DND-41 (cell line): ENCODE measurements at regions not wholly inside any gene's neighbourhood (a gene's known extent, or its start where the extent isn't known, plus 50 kb on each side); places are given as distances from the start of the nearest gene placed in this dataset.

ENCODE experiments used
- ATAC-seq: fragments of 200-7000 bp; cut with Tn5 transposase; 3 replicates; pipeline ENCODE4 v1.9.1; 2021; ENCODE audit warnings: low read depth; ENCODE audit not compliant: insufficient read depth
- DNase-seq: peaks from one replicate; pipeline ENCODE4 v3.0.0-alpha.2; 2020
- H2AFZ ChIP-seq: 2 replicates; pipeline ENCODE4 v1.6.0; 2012; ENCODE audit warnings: low read depth, low read length
- H3K27ac ChIP-seq: 2 replicates; pipeline ENCODE4 v1.5.1; 2012; ENCODE audit warnings: low read length, inconsistent platforms
- H3K27me3 ChIP-seq: fragments of 200-600 bp; sonication (generic); 2 replicates; pipeline ENCODE4 v1.6.0; 2012; ENCODE audit warnings: low read length, mild to moderate bottlenecking, inconsistent platforms; ENCODE audit not compliant: insufficient read depth, poor library complexity
- H3K36me3 ChIP-seq: 2 replicates; pipeline ENCODE4 v1.5.1; 2012; ENCODE audit warnings: low read length, inconsistent platforms; ENCODE audit not compliant: insufficient read depth
- H3K4me1 ChIP-seq: 2 replicates; pipeline ENCODE4 v1.5.1; 2012; ENCODE audit warnings: mild to moderate bottlenecking, low read length; ENCODE audit not compliant: insufficient read depth
- H3K4me2 ChIP-seq: 2 replicates; pipeline ENCODE4 v1.6.0; 2012; ENCODE audit warnings: mild to moderate bottlenecking, moderate library complexity, low read length, inconsistent platforms; ENCODE audit not compliant: insufficient read depth
- H3K4me3 ChIP-seq, 2 experiments: fragments of 200-600 bp in 1 of 2; shearing (Covaris generic) in 1 of 2; 2 replicates each; pipeline ENCODE4 v1.5.1; 2012 to 2016; ENCODE audit warnings: inconsistent platforms in 2 of 2, low read length in 2 of 2, mild to moderate bottlenecking in 2 of 2, low read depth in 1 of 2, moderate library complexity in 1 of 2
- H3K79me2 ChIP-seq: 2 replicates; pipeline ENCODE4 v1.6.0; 2012; ENCODE audit warnings: low read length, inconsistent platforms; ENCODE audit not compliant: insufficient read depth
- H3K9ac ChIP-seq: 2 replicates; pipeline ENCODE4 v1.6.0; 2012; ENCODE audit warnings: low read depth, mild to moderate bottlenecking, inconsistent platforms, low read length, moderate library complexity
- H3K9me3 ChIP-seq: 2 replicates; pipeline ENCODE4 v1.5.1; 2012; ENCODE audit warnings: low read length, moderate library complexity, mild to moderate bottlenecking, inconsistent platforms; ENCODE audit not compliant: insufficient read depth, severe bottlenecking
- H4K20me1 ChIP-seq: 2 replicates; pipeline ENCODE4 v1.6.0; 2012; ENCODE audit warnings: low read length; ENCODE audit not compliant: insufficient read depth
- EZH2 ChIP-seq: IDR thresholded peaks from 3 replicates; pipeline ENCODE4 v1.6.1; 2012; ENCODE audit warnings: borderline replicate concordance, low read depth, mild to moderate bottlenecking, moderate library complexity, low read length, inconsistent platforms; ENCODE audit not compliant: severe bottlenecking
- TF ChIP-seq, protein P1 (sequence below): IDR thresholded peaks from 2 replicates; pipeline ENCODE4 v1.5.1; 2012; ENCODE audit warnings: borderline replicate concordance, low read length, moderate library complexity, mild to moderate bottlenecking; ENCODE audit not compliant: poor library complexity, severe bottlenecking; ENCODE audit errors: extremely low read depth

DNA sequence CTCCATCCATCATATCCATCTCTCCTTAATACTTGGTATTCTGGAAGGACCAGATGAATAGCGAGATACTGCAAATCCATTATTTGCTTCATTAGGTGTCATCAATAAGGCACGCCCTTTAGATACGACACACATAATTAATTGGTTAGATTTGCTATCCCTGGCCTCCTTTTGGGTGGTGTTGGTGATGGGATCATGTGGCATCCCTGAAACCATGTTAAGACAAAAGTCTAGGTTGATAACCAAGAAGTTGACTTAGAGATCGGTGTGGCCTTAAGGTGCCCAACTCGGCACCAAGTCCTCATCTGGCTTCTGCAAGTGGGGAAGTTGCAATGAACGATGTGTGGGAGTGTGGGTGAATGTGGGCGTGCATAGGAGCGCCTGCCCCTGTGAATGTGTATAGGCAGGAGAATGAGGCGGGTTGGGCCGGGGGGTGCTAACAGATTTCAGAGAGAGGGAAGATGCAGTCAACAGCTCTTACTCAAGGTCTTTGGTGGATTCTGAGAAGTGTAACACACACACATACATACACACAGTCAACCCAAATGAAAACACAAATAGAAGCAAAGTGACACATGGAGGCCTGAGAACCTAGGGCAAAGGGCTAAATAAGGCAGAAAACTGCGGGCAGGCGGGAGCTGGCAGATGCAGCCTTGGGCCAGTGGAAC is 415.7 kb upstream of the ESRRG start:
- peaks cover 11% of the 10 kb centered on the region for H3K9me3 ChIP-seq
- ATAC-seq, result no peak
- no peaks in the 10 kb centered on the region for H3K27me3 ChIP-seq
- no peak for TF ChIP-seq EZH2
- TF ChIP-seq, protein P1, sequence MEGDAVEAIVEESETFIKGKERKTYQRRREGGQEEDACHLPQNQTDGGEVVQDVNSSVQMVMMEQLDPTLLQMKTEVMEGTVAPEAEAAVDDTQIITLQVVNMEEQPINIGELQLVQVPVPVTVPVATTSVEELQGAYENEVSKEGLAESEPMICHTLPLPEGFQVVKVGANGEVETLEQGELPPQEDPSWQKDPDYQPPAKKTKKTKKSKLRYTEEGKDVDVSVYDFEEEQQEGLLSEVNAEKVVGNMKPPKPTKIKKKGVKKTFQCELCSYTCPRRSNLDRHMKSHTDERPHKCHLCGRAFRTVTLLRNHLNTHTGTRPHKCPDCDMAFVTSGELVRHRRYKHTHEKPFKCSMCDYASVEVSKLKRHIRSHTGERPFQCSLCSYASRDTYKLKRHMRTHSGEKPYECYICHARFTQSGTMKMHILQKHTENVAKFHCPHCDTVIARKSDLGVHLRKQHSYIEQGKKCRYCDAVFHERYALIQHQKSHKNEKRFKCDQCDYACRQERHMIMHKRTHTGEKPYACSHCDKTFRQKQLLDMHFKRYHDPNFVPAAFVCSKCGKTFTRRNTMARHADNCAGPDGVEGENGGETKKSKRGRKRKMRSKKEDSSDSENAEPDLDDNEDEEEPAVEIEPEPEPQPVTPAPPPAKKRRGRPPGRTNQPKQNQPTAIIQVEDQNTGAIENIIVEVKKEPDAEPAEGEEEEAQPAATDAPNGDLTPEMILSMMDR, result no peak
- no peaks in the 10 kb centered on the region for H3K4me1 ChIP-seq
- no peaks in the 10 kb centered on the region for H3K36me3 ChIP-seq
- DNase-seq, result no peak
- no peaks in the 10 kb centered on the region for H3K79me2 ChIP-seq
- no peak overlapping the region for H3K9ac ChIP-seq
- H3K27ac ChIP-seq, result no peak overlapping the region
- no peaks in the 10 kb centered on the region for H4K20me1 ChIP-seq
- H3K4me3 ChIP-seq, result no peak overlapping the region
- H3K4me2 ChIP-seq, result no peak overlapping the region
- H2AFZ ChIP-seq, result no peak overlapping the region

DNA sequence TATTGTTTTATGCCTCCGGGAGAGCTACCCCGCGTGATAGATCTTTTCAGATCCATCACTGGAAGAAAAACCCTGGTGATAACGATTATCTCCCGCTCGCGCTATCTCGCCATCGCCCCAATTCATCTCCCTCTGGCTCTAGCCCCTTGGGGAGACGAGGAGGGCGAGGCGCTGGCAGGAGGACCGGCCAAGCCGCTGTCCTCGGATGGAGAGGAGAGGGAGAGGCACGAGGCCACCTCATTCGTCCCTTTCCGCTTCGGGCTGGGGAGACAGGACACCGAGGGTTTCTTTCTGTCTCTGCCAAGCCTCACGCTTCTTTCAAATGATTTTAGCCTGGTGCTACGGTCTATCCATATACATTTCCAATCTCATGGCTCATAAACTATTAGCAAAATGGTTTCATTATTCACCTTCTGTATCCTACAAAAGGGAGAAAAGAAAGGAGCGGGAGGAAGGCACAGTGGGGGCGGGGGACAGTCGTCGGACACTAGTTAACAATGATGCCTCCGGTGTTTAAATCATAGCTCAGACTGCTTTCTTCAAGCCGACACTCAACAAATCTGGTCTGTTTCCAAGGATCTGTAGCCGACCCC is 415.0 kb upstream of the ESRRG start:
- H3K4me2 ChIP-seq, result no peak overlapping the region
- H3K9me3 ChIP-seq, result peaks cover 11% of the 10 kb centered on the region
- no peak for ATAC-seq
- no peaks in the 10 kb centered on the region for H3K79me2 ChIP-seq
- no peak for DNase-seq
- TF ChIP-seq, protein P1, result no peak
- TF ChIP-seq EZH2, result no peak
- H2AFZ ChIP-seq, result no peak overlapping the region
- no peak overlapping the region for H3K27ac ChIP-seq
- no peaks in the 10 kb centered on the region for H3K27me3 ChIP-seq
- no peak overlapping the region for H3K9ac ChIP-seq
- no peak overlapping the region for H3K4me3 ChIP-seq
- no peaks in the 10 kb centered on the region for H4K20me1 ChIP-seq
- H3K4me1 ChIP-seq, result no peaks in the 10 kb centered on the region
- no peaks in the 10 kb centered on the region for H3K36me3 ChIP-seq

DNA sequence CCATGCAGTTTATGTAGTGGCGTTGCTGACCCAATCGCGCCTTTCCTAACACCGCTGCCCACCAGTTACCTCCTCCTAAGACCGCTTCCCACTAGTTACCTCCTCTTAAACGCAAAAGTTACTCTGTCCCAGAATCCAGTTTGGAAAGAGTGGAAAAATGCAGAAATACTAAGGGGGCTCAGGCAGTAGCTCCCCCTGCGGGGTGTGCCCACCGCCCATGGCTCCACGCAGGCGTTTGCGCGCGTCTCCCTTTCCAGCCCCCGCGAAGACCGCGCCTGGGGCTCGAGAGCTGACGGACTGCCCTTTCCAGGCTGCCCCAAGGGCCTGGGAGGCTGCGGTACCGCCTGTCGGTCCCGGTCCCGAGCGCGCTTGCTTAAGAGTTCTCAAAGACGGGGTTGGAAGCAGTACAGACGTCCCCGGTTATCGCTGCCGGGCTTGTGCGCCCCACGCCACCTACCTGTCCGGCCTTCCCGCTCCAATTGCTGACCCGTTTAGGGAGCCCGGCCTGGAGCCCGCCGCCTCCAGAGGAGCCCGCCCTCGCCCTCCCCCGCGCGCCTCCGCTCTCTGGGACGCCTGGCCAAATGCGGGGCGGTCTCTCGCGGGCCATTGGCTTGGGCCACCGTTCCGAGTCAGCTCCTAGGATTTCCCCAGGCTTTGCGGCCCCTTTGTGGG is 414.1 kb upstream of the ESRRG start:
- Histone ChIP-seq H3K9ac (no peak overlapping the region), H3K27ac (no peak overlapping the region), H3K9me3 (peaks cover 11% of the 10 kb centered on the region), H2AFZ (no peak overlapping the region), H3K4me1 (no peaks in the 10 kb centered on the region), H3K79me2 (no peaks in the 10 kb centered on the region), H3K4me3 (no peak overlapping the region), H3K36me3 (no peaks in the 10 kb centered on the region), H3K4me2 (no peak overlapping the region), H4K20me1 (no peaks in the 10 kb centered on the region), H3K27me3 (no peaks in the 10 kb centered on the region)
- DNase-seq (no peak), ATAC-seq (no peak)
- TF ChIP-seq, protein P1, result no peak
